ENCODE measurements at regions not wholly inside any gene's neighbourhood (a gene's known extent, or its start where the extent isn't known, plus 50 kb on each side); places are given as distances from the start of the nearest gene placed in this dataset.

DNA sequence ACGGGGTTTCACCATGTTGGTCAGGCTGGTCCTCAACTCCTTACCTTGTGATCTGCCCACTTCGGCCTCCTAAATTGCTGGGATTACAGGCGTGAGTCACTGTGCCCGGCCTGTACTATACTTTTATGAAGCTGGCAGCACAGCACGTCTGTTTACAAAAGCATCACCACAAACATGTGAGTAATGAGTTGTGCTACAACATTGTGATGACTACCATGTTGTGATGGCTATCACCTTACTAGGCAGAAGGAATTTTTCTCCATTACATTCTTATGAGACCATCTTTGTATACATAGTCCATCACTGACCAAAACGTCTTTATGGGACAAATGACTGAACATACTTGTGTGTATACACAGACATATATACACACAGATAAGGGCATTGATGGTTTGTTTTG, 1019.0 kb downstream of the CDH18 start:
- DNase-seq (ENCODE audit: low read depth): no peak
- H3K4me3 ChIP-seq (ENCODE audit: low read length): no peak overlapping the region
- TF ChIP-seq, protein P1, sequence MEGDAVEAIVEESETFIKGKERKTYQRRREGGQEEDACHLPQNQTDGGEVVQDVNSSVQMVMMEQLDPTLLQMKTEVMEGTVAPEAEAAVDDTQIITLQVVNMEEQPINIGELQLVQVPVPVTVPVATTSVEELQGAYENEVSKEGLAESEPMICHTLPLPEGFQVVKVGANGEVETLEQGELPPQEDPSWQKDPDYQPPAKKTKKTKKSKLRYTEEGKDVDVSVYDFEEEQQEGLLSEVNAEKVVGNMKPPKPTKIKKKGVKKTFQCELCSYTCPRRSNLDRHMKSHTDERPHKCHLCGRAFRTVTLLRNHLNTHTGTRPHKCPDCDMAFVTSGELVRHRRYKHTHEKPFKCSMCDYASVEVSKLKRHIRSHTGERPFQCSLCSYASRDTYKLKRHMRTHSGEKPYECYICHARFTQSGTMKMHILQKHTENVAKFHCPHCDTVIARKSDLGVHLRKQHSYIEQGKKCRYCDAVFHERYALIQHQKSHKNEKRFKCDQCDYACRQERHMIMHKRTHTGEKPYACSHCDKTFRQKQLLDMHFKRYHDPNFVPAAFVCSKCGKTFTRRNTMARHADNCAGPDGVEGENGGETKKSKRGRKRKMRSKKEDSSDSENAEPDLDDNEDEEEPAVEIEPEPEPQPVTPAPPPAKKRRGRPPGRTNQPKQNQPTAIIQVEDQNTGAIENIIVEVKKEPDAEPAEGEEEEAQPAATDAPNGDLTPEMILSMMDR (conservative IDR thresholded peaks at IDR 0.05; ENCODE audit: low read length): no peak

DNA sequence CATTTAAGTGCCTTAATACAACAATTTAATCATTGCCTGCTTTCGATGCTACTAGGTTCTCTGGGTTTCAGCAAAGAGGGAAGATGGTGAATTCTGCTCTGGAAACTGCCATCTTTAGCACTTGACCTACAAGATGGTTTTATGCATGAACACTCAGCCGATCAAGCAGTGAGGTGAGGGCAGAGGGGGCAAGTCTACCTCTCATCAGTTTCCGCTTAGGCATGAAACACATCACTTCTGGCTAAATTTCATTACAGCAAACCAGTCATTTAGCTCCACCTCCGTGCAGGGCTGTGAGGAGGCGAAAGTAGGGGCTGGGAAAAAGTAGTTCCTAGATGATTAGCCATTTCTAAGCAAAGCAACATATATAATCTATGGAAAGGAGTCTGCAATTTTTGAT, 1018.0 kb downstream of the CDH18 start:
- no peak for DNase-seq (ENCODE audit: low read depth)
- TF ChIP-seq, protein P1 (conservative IDR thresholded peaks at IDR 0.05; ENCODE audit: low read length): no peak
- no peak overlapping the region for H3K4me3 ChIP-seq (ENCODE audit: low read length)

DNA sequence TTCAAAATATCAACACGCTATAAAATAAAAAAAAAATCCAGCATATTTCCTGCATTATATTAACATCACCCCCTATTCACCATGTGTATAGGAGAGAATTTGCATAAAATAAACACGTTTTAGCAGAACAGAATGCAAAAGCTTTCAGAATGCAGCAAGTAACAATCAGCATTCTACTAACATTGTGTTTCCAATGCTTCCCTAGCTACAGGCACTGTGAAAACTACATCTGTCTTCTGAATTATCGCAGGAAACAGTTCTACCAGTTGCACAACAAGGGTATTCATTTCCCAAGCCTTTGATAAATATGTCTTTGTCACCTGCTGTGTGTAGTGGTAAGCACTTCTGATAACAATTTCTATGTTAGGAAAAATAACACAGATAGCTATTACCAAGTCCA, 1015.8 kb downstream of the CDH18 start:
- TF ChIP-seq, protein P1 (conservative IDR thresholded peaks at IDR 0.05; ENCODE audit: low read length): no peak
- no peak for DNase-seq (ENCODE audit: low read depth)
- no peak overlapping the region for H3K4me3 ChIP-seq (ENCODE audit: low read length)

DNA sequence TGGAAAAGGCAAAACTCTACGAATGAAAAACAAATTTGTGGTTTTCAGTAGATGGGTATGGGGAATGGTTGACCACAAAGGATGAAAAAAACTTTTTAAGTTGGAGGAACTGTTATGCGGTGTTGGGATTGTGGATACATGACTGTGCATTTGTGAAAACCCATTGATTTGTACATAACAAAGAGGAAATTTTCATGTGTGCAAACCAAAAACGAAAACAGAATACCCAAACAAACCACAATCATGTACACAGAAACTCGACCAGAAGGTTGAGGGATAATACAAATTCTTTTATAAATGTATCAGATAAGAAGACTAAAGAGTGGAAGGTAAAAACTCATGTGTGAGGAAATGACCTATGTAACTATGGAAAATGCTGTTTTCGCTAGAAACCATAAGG, 1012.4 kb downstream of the CDH18 start:
- TF ChIP-seq, protein P1 (conservative IDR thresholded peaks at IDR 0.05; ENCODE audit: low read length): no peak
- no peak overlapping the region for H3K4me3 ChIP-seq (ENCODE audit: low read length)
- no peak for DNase-seq (ENCODE audit: low read depth)

DNA sequence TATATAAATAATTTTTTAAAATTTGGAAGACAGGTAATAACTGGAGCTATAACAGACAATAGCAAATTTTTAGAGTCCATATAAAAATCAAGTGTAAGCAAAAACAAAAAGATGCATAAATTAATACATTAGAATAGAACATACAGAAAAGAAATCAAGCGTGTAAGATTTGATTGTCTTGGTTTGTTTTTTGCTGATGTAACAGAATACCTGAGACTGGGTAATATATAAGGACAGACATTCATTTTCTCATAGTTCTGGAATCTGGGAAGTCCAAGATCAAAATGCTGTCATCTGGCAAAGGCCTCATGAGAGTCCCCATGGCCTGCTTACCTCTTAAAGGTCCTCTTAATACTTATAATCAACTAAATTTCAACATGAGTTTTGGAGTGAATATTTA, 1010.1 kb downstream of the CDH18 start:
- TF ChIP-seq, protein P1 (conservative IDR thresholded peaks at IDR 0.05; ENCODE audit: low read length): no peak
- H3K4me3 ChIP-seq (ENCODE audit: low read length): no peak overlapping the region

DNA sequence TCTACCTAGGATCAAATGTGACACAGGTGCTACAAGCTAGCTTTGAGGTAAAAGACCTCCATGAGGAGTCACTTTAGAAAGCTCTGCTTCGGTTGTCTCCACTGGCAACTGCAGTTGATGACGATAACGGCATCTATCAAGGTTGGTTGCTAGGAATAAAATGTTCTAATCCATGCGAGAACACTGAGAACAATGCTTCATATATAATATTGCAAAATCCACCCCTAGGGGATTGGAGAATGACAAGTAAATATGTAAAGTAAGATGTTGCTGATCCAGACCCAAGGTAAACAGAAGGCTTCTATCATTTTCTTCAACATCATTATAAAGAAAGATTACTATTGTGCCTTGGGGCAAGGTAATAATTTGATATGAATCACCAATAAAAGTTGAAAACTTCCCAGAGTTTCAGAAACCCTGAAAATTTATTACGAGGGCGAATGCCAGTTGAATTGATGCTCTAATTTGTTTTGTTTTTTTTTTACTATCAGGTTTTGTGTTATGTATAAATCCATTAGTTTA, 1003.4 kb downstream of the CDH18 start:
- TF ChIP-seq, protein P1 (conservative IDR thresholded peaks at IDR 0.05; ENCODE audit: low read length): no peak
- DNase-seq (ENCODE audit: low read depth): no peak

More for the DNA sequence above, 1010.1 kb downstream of the CDH18 start:
- DNase-seq (ENCODE audit: low read depth): no peak

DNA sequence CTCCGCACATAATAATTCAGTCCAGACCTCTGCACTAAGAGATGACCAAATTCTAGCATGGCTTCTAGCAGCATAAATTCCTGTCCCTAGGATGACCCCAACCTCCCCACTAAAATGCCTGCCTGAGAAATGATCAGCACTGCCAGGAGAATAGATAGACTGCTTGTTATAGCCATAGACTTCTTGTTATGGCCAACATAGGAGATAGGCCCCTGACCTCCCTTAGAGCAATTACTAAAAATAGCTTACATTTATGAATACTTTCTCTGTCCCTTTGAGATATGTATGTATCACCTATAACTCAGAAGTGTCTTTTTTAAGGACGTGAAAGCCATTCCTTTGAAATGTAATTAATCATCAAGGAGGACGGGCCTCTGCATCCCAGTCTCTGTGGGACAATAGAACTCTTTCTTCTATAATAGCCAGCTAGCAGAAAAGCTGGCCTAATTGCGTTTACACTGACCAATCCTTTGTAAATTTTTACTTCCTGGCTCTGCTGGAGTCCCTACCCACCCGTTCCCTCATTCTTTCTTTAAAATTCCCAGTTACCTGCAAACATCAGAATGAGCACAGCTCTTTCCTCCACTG, 1002.7 kb downstream of the CDH18 start:
- TF ChIP-seq, protein P1 (conservative IDR thresholded peaks at IDR 0.05; ENCODE audit: low read length): no peak
- no peak overlapping the region for H3K4me3 ChIP-seq (ENCODE audit: low read length)
- DNase-seq (ENCODE audit: low read depth): no peak

More for the DNA sequence above, 1003.4 kb downstream of the CDH18 start:
- no peak overlapping the region for H3K4me3 ChIP-seq (ENCODE audit: low read length)

All from AG10803 (cell line).